ENCODE measurements at regions not wholly inside any gene's neighbourhood (a gene's known extent, or its start where the extent isn't known, plus 50 kb on each side); places are given as distances from the start of the nearest gene placed in this dataset.

GRCh38 chr2:82811946-82812345, 1647.1 kb downstream of the SUCLG1 start:
- ChIA-PET CTCF (no interaction called here), POLR2A (no interaction called here)
- H3K4me1 Mint-ChIP-seq (ENCODE audit: low read depth): no peaks in the 10 kb centered on the region

GRCh38 chr2:82803307-82803706, 1655.8 kb downstream of the SUCLG1 start:
- no peak for TF ChIP-seq CTCF (IDR thresholded peaks at IDR 0.05)
- Mint-ChIP-seq H3K36me3 (ENCODE audit: low read depth) (no peaks in the 10 kb centered on the region), H3K9me3 (peaks cover 13% of the 10 kb centered on the region), H3K27ac (no peak overlapping the region), H3K4me1 (ENCODE audit: low read depth) (no peaks in the 10 kb centered on the region), H3K4me3 (no peak overlapping the region), H3K27me3 (no peaks in the 10 kb centered on the region)
- DNase-seq: no peak
- POLR2A ChIA-PET: no interaction called here
- CTCF ChIA-PET: no interaction called here
- intact Hi-C loops (cut with micrococcal nuclease): no loop called here
- no peak for ATAC-seq

More at GRCh38 chr2:82811946-82812345, 1647.1 kb downstream of the SUCLG1 start:
- intact Hi-C loops (cut with micrococcal nuclease): no loop called here
- no peak for ATAC-seq
- Mint-ChIP-seq H3K4me3 (no peak overlapping the region), H3K27ac (no peak overlapping the region), H3K9me3 (peaks cover 6% of the 10 kb centered on the region), H3K36me3 (ENCODE audit: low read depth) (no peaks in the 10 kb centered on the region), H3K27me3 (no peaks in the 10 kb centered on the region)
- no peak for TF ChIP-seq CTCF (IDR thresholded peaks at IDR 0.05)
- no peak for DNase-seq

GRCh38 chr2:82797469-82797868, 1661.6 kb downstream of the SUCLG1 start:
- H3K27ac Mint-ChIP-seq: no peak overlapping the region
- intact Hi-C loops (cut with micrococcal nuclease): no loop called here
- CTCF ChIA-PET: no interaction called here
- ATAC-seq (no peak), DNase-seq (no peak)
- no peak overlapping the region for H3K4me3 Mint-ChIP-seq
- peaks cover 5% of the 10 kb centered on the region for H3K9me3 Mint-ChIP-seq
- POLR2A ChIA-PET: no interaction called here
- H3K4me1 Mint-ChIP-seq (ENCODE audit: low read depth): no peaks in the 10 kb centered on the region
- TF ChIP-seq CTCF (IDR thresholded peaks at IDR 0.05): no peak
- H3K27me3 Mint-ChIP-seq: no peaks in the 10 kb centered on the region
- H3K36me3 Mint-ChIP-seq (ENCODE audit: low read depth): no peaks in the 10 kb centered on the region

GRCh38 chr2:82796132-82796531, 1662.9 kb downstream of the SUCLG1 start:
- TF ChIP-seq CTCF (IDR thresholded peaks at IDR 0.05): no peak
- Mint-ChIP-seq H3K4me1 (ENCODE audit: low read depth) (no peaks in the 10 kb centered on the region), H3K36me3 (ENCODE audit: low read depth) (no peaks in the 10 kb centered on the region), H3K4me3 (no peak overlapping the region), H3K27ac (no peak overlapping the region), H3K9me3 (peaks cover 3% of the 10 kb centered on the region), H3K27me3 (no peaks in the 10 kb centered on the region)
- CTCF ChIA-PET: no interaction called here
- ATAC-seq: no peak
- POLR2A ChIA-PET: no interaction called here
- DNase-seq: no peak
- intact Hi-C loops (cut with micrococcal nuclease): no loop called here

GRCh38 chr2:82795446-82795845, 1663.6 kb downstream of the SUCLG1 start:
- no peak overlapping the region for H3K4me3 Mint-ChIP-seq
- no peak for ATAC-seq
- H3K27me3 Mint-ChIP-seq: no peaks in the 10 kb centered on the region
- peaks cover 3% of the 10 kb centered on the region for H3K9me3 Mint-ChIP-seq
- no peaks in the 10 kb centered on the region for H3K4me1 Mint-ChIP-seq (ENCODE audit: low read depth)
- H3K36me3 Mint-ChIP-seq (ENCODE audit: low read depth): no peaks in the 10 kb centered on the region
- ChIA-PET CTCF (no interaction called here), POLR2A (no interaction called here)
- no peak for TF ChIP-seq CTCF (IDR thresholded peaks at IDR 0.05)
- DNase-seq: no peak
- intact Hi-C loops (cut with micrococcal nuclease): no loop called here
- H3K27ac Mint-ChIP-seq: no peak overlapping the region

Measured in activated CD8-positive, alpha-beta T cell treated with anti-CD3 and anti-CD28 coated beads for 36 hours (primary cell).